ENCODE measurements at regions not wholly inside any gene's neighbourhood (a gene's known extent, or its start where the extent isn't known, plus 50 kb on each side); places are given as distances from the start of the nearest gene placed in this dataset.
A peak's percentile ranks its signal among the peaks of the same experiment; 100 is the strongest.
"Not testable (repeated sequence)": the region's sequence is repeated elsewhere in the genome, so short reads cannot be mapped to it uniquely, and the experiment has no call there.

- POLR2A ChIA-PET, H3K36me3 Mint-ChIP-seq, ATAC-seq, H3K9me3 Mint-ChIP-seq, H3K27ac Mint-ChIP-seq, H3K4me1 Mint-ChIP-seq, DNase-seq, H3K27me3 Mint-ChIP-seq, H3K4me3 Mint-ChIP-seq: not testable (repeated sequence)
Measured at GRCh38 chr17:59500086-59500655, 65.2 kb upstream of the DHX40 start.

- H3K27ac Mint-ChIP-seq: no peak overlapping the region
- no peaks in the 10 kb centered on the region for H3K36me3 Mint-ChIP-seq
- H3K4me3 Mint-ChIP-seq: no peak overlapping the region
- no peak for DNase-seq
- H3K4me1 Mint-ChIP-seq: no peaks in the 10 kb centered on the region
- ATAC-seq: no peak
- H3K9me3 Mint-ChIP-seq: no peaks in the 10 kb centered on the region
- POLR2A ChIA-PET: no interaction called here
- peaks cover 0 to 4% (median 0%) of the 10 kb centered on the region in 5 donors for H3K27me3 Mint-ChIP-seq
Measured at GRCh38 chr17:59501690-59502089, 63.7 kb upstream of the DHX40 start.

GRCh38 chr17:59502800-59503199 lies 62.6 kb upstream of the DHX40 start:
- POLR2A ChIA-PET: no interaction called here

GRCh38 chr17:59503500-59503899 lies 61.9 kb upstream of the DHX40 start:
- Mint-ChIP-seq H3K36me3 (no peaks in the 10 kb centered on the region), H3K4me1 (no peaks in the 10 kb centered on the region), H3K27ac (no peak overlapping the region), H3K27me3 (peaks cover 0 to 4% (median 0%) of the 10 kb centered on the region in 5 donors), H3K9me3 (no peaks in the 10 kb centered on the region), H3K4me3 (no peak overlapping the region)
- POLR2A ChIA-PET: no interaction called here
- no peak for ATAC-seq
- DNase-seq: no peak

More at GRCh38 chr17:59502800-59503199, 62.6 kb upstream of the DHX40 start:
- Mint-ChIP-seq H3K27me3 (peaks cover 0 to 4% (median 0%) of the 10 kb centered on the region in 5 donors), H3K36me3 (no peaks in the 10 kb centered on the region), H3K4me1 (no peaks in the 10 kb centered on the region), H3K27ac (no peak overlapping the region), H3K4me3 (no peak overlapping the region), H3K9me3 (no peaks in the 10 kb centered on the region)
- no peak for DNase-seq
- no peak for ATAC-seq

GRCh38 chr17:59504821-59505220 lies 60.6 kb upstream of the DHX40 start:
- peaks cover 0 to 2% (median 0%) of the 10 kb centered on the region in 5 donors for H3K27me3 Mint-ChIP-seq
- peak overlapping the region in 1 of 10 donors; percentile 24 for H3K27ac Mint-ChIP-seq
- ATAC-seq (no peak), DNase-seq (no peak)
- H3K4me3 Mint-ChIP-seq: no peak overlapping the region
- POLR2A ChIA-PET: interaction anchor here (0.7 kb wide), 1 partner anchor 403 kb away, joined by 4 read pairs; no protein-coding TSS in a partner anchor
- H3K9me3 Mint-ChIP-seq: no peaks in the 10 kb centered on the region
- no peaks in the 10 kb centered on the region for H3K4me1 Mint-ChIP-seq
- no peaks in the 10 kb centered on the region for H3K36me3 Mint-ChIP-seq

- POLR2A ChIA-PET: no interaction called here
Measured at GRCh38 chr17:59505610-59506276, 59.7 kb upstream of the DHX40 start.

GRCh38 chr17:59506894-59507726 lies 58.3 kb upstream of the DHX40 start:
- POLR2A ChIA-PET: no interaction called here
- Mint-ChIP-seq H3K27ac (no peak overlapping the region), H3K4me1 (no peaks in the 10 kb centered on the region), H3K36me3 (no peaks in the 10 kb centered on the region), H3K9me3 (no peaks in the 10 kb centered on the region), H3K4me3 (no peak overlapping the region), H3K27me3 (peaks cover 0 to 2% (median 0%) of the 10 kb centered on the region in 5 donors)
- DNase-seq (no peak), ATAC-seq (no peak)

More at GRCh38 chr17:59505610-59506276, 59.7 kb upstream of the DHX40 start:
- ATAC-seq (no peak), DNase-seq (no peak)
- H3K27ac Mint-ChIP-seq: no peak overlapping the region
- H3K27me3 Mint-ChIP-seq: peaks cover 0 to 2% (median 0%) of the 10 kb centered on the region in 5 donors
- H3K4me1 Mint-ChIP-seq: no peaks in the 10 kb centered on the region
- no peaks in the 10 kb centered on the region for H3K9me3 Mint-ChIP-seq
- no peak overlapping the region for H3K4me3 Mint-ChIP-seq
- no peaks in the 10 kb centered on the region for H3K36me3 Mint-ChIP-seq

- DNase-seq (no peak), ATAC-seq (no peak)
- H3K36me3 Mint-ChIP-seq: no peaks in the 10 kb centered on the region
- H3K27me3 Mint-ChIP-seq: peaks cover 0 to 2% (median 1%) of the 10 kb centered on the region in 5 donors
- H3K4me3 Mint-ChIP-seq: no peak overlapping the region
- H3K27ac Mint-ChIP-seq: no peak overlapping the region
- no peaks in the 10 kb centered on the region for H3K4me1 Mint-ChIP-seq
- POLR2A ChIA-PET: no interaction called here
- H3K9me3 Mint-ChIP-seq: no peaks in the 10 kb centered on the region
Measured at GRCh38 chr17:59508999-59509625, 56.3 kb upstream of the DHX40 start.

- H3K27me3 Mint-ChIP-seq: peaks cover 0 to 2% (median 1%) of the 10 kb centered on the region in 5 donors
- peak overlapping the region in 1 of 10 donors; percentile 39 for H3K27ac Mint-ChIP-seq
- ATAC-seq (no peak), DNase-seq (no peak)
- no peaks in the 10 kb centered on the region for H3K36me3 Mint-ChIP-seq
- no peak overlapping the region for H3K4me3 Mint-ChIP-seq
- no peaks in the 10 kb centered on the region for H3K9me3 Mint-ChIP-seq
- POLR2A ChIA-PET: no interaction called here
- H3K4me1 Mint-ChIP-seq: no peaks in the 10 kb centered on the region
Measured at GRCh38 chr17:59510611-59511010, 54.8 kb upstream of the DHX40 start.

GRCh38 chr17:59511726-59512125 lies 53.7 kb upstream of the DHX40 start:
- Mint-ChIP-seq H3K27me3 (peaks cover 0 to 2% (median 1%) of the 10 kb centered on the region in 5 donors), H3K4me3 (no peak overlapping the region), H3K9me3 (no peaks in the 10 kb centered on the region), H3K4me1 (no peaks in the 10 kb centered on the region), H3K27ac (no peak overlapping the region), H3K36me3 (no peaks in the 10 kb centered on the region)
- POLR2A ChIA-PET: no interaction called here
- DNase-seq: no peak
- ATAC-seq: no peak

GRCh38 chr17:59512844-59513385 lies 52.5 kb upstream of the DHX40 start:
- Mint-ChIP-seq H3K36me3 (no peaks in the 10 kb centered on the region), H3K27me3 (peaks cover 0 to 2% (median 1%) of the 10 kb centered on the region in 5 donors), H3K27ac (no peak overlapping the region), H3K9me3 (no peaks in the 10 kb centered on the region), H3K4me1 (no peaks in the 10 kb centered on the region), H3K4me3 (no peak overlapping the region)
- no peak for DNase-seq
- no peak for ATAC-seq
- POLR2A ChIA-PET: interaction anchor here (0.7 kb wide), 1 partner anchor 1075 kb away, joined by 3 read pairs; no protein-coding TSS in a partner anchor

GRCh38 chr17:59513934-59514841 lies 51.2 kb upstream of the DHX40 start:
- ATAC-seq (no peak), DNase-seq (no peak)
- H3K4me1 Mint-ChIP-seq: no peaks in the 10 kb centered on the region
- POLR2A ChIA-PET: no interaction called here
- H3K36me3 Mint-ChIP-seq: no peaks in the 10 kb centered on the region
- peaks cover 0 to 2% (median 1%) of the 10 kb centered on the region in 5 donors for H3K27me3 Mint-ChIP-seq
- no peak overlapping the region for H3K4me3 Mint-ChIP-seq
- no peaks in the 10 kb centered on the region for H3K9me3 Mint-ChIP-seq
- no peak overlapping the region for H3K27ac Mint-ChIP-seq
